SJSA1 (cell line): ENCODE measurements at regions not wholly inside any gene's neighbourhood (a gene's known extent, or its start where the extent isn't known, plus 50 kb on each side); places are given as distances from the start of the nearest gene placed in this dataset.

Experiments
- DNase-seq, 2 experiments: peaks; one replicate each; pipeline ENCODE4 v3.0.0-alpha.2; 2015 to 2020; ENCODE audit warnings: low spot score in 2 of 2, low read depth in 1 of 2
- H3K27ac ChIP-seq: fragments of 250-450 bp; sonication (Bioruptor Pico); 2 replicates; pipeline ENCODE4 v1.5.1; 2020; ENCODE audit warnings: mild to moderate bottlenecking, moderate library complexity
- H3K27me3 ChIP-seq: fragments of 250-450 bp; sonication (Bioruptor Pico); replicated peaks from 2 replicates; pipeline ENCODE4 v1.5.1; 2020; ENCODE audit warnings: mild to moderate bottlenecking, moderate library complexity
- H3K36me3 ChIP-seq: fragments of 250-450 bp; sonication (Bioruptor Pico); 2 replicates; pipeline ENCODE4 v1.5.1; 2020; ENCODE audit warnings: mild to moderate bottlenecking
- H3K4me1 ChIP-seq: fragments of 250-450 bp; sonication (Bioruptor Pico); replicated peaks from 2 replicates; pipeline ENCODE4 v1.6.1; 2021; ENCODE audit warnings: mild to moderate bottlenecking
- H3K4me3 ChIP-seq: fragments of 250-450 bp; sonication (Bioruptor Pico); 2 replicates; pipeline ENCODE4 v1.5.1; 2020; ENCODE audit warnings: mild to moderate bottlenecking
- H3K9me3 ChIP-seq: fragments of 250-450 bp; sonication (Bioruptor Pico); replicated peaks from 2 replicates; pipeline ENCODE4 v1.5.1; 2020; ENCODE audit warnings: mild to moderate bottlenecking

GRCh38 chr3:87626546-87626945, 350.2 kb upstream of the POU1F1 start:
- no peak for DNase-seq
- no peak overlapping the region for H3K4me3 ChIP-seq
- no peaks in the 10 kb centered on the region for H3K9me3 ChIP-seq
- no peaks in the 10 kb centered on the region for H3K4me1 ChIP-seq
- no peaks in the 10 kb centered on the region for H3K36me3 ChIP-seq
- H3K27ac ChIP-seq, result no peak overlapping the region
- no peaks in the 10 kb centered on the region for H3K27me3 ChIP-seq

GRCh38 chr3:87625876-87626275, 349.5 kb upstream of the POU1F1 start:
- no peak overlapping the region for H3K4me3 ChIP-seq

GRCh38 chr3:87624860-87625259, 348.5 kb upstream of the POU1F1 start:
- Histone ChIP-seq H3K36me3 (no peaks in the 10 kb centered on the region), H3K4me1 (no peaks in the 10 kb centered on the region), H3K4me3 (no peak overlapping the region), H3K9me3 (no peaks in the 10 kb centered on the region), H3K27me3 (no peaks in the 10 kb centered on the region), H3K27ac (no peak overlapping the region)
- DNase-seq, result no peak

More at GRCh38 chr3:87625876-87626275, 349.5 kb upstream of the POU1F1 start:
- H3K27ac ChIP-seq, result no peak overlapping the region
- H3K4me1 ChIP-seq, result no peaks in the 10 kb centered on the region
- H3K36me3 ChIP-seq, result no peaks in the 10 kb centered on the region
- H3K9me3 ChIP-seq, result no peaks in the 10 kb centered on the region
- no peaks in the 10 kb centered on the region for H3K27me3 ChIP-seq
- no peak for DNase-seq

GRCh38 chr3:87621667-87622066, 345.3 kb upstream of the POU1F1 start:
- no peaks in the 10 kb centered on the region for H3K4me1 ChIP-seq

GRCh38 chr3:87615506-87615905, 339.1 kb upstream of the POU1F1 start:
- no peak for DNase-seq
- Histone ChIP-seq H3K27me3 (no peaks in the 10 kb centered on the region), H3K9me3 (no peaks in the 10 kb centered on the region), H3K27ac (no peak overlapping the region), H3K36me3 (no peaks in the 10 kb centered on the region), H3K4me1 (no peaks in the 10 kb centered on the region), H3K4me3 (no peak overlapping the region)

More at GRCh38 chr3:87621667-87622066, 345.3 kb upstream of the POU1F1 start:
- no peak for DNase-seq
- H3K9me3 ChIP-seq, result no peaks in the 10 kb centered on the region
- no peak overlapping the region for H3K4me3 ChIP-seq
- no peaks in the 10 kb centered on the region for H3K27me3 ChIP-seq
- H3K27ac ChIP-seq, result no peak overlapping the region
- H3K36me3 ChIP-seq, result no peaks in the 10 kb centered on the region

- no peak overlapping the region for H3K27ac ChIP-seq
- no peaks in the 10 kb centered on the region for H3K36me3 ChIP-seq
- H3K4me1 ChIP-seq, result no peaks in the 10 kb centered on the region
- no peaks in the 10 kb centered on the region for H3K9me3 ChIP-seq
- DNase-seq, result no peak
- no peak overlapping the region for H3K4me3 ChIP-seq
- no peaks in the 10 kb centered on the region for H3K27me3 ChIP-seq
Observed at GRCh38 chr3:87614998-87615397, 338.6 kb upstream of the POU1F1 start.

GRCh38 chr3:87607234-87607633, 330.9 kb upstream of the POU1F1 start:
- Histone ChIP-seq H3K4me1 (no peaks in the 10 kb centered on the region), H3K27ac (no peak overlapping the region), H3K27me3 (no peaks in the 10 kb centered on the region), H3K9me3 (no peaks in the 10 kb centered on the region), H3K4me3 (no peak overlapping the region), H3K36me3 (no peaks in the 10 kb centered on the region)
- no peak for DNase-seq

GRCh38 chr3:87595798-87596197, 319.4 kb upstream of the POU1F1 start:
- Histone ChIP-seq H3K9me3 (no peaks in the 10 kb centered on the region), H3K4me1 (no peaks in the 10 kb centered on the region), H3K27ac (no peak overlapping the region), H3K4me3 (no peak overlapping the region), H3K36me3 (no peaks in the 10 kb centered on the region), H3K27me3 (no peaks in the 10 kb centered on the region)
- no peak for DNase-seq

GRCh38 chr3:87581240-87581639, 304.9 kb upstream of the POU1F1 start:
- Histone ChIP-seq H3K9me3 (no peaks in the 10 kb centered on the region), H3K27me3 (no peaks in the 10 kb centered on the region), H3K4me1 (no peaks in the 10 kb centered on the region), H3K36me3 (no peaks in the 10 kb centered on the region), H3K4me3 (no peak overlapping the region), H3K27ac (no peak overlapping the region)
- no peak for DNase-seq

GRCh38 chr3:87576752-87577151, 300.4 kb upstream of the POU1F1 start:
- no peaks in the 10 kb centered on the region for H3K36me3 ChIP-seq
- no peak for DNase-seq
- no peaks in the 10 kb centered on the region for H3K4me1 ChIP-seq
- no peaks in the 10 kb centered on the region for H3K27me3 ChIP-seq
- no peak overlapping the region for H3K4me3 ChIP-seq
- no peak overlapping the region for H3K27ac ChIP-seq
- no peaks in the 10 kb centered on the region for H3K9me3 ChIP-seq

GRCh38 chr3:87575550-87575949, 299.2 kb upstream of the POU1F1 start:
- H3K27me3 ChIP-seq, result no peaks in the 10 kb centered on the region
- no peaks in the 10 kb centered on the region for H3K9me3 ChIP-seq
- no peaks in the 10 kb centered on the region for H3K4me1 ChIP-seq
- no peak for DNase-seq
- no peaks in the 10 kb centered on the region for H3K36me3 ChIP-seq
- no peak overlapping the region for H3K4me3 ChIP-seq
- no peak overlapping the region for H3K27ac ChIP-seq

GRCh38 chr3:87568331-87568730, 291.9 kb upstream of the POU1F1 start:
- DNase-seq, result no peak
- H3K27me3 ChIP-seq, result no peaks in the 10 kb centered on the region
- no peaks in the 10 kb centered on the region for H3K4me1 ChIP-seq
- H3K9me3 ChIP-seq, result no peaks in the 10 kb centered on the region
- H3K4me3 ChIP-seq, result no peak overlapping the region
- H3K27ac ChIP-seq, result no peak overlapping the region
- no peaks in the 10 kb centered on the region for H3K36me3 ChIP-seq

- DNase-seq, result no peak
- no peaks in the 10 kb centered on the region for H3K36me3 ChIP-seq
- no peaks in the 10 kb centered on the region for H3K9me3 ChIP-seq
Observed at GRCh38 chr3:87564438-87564837, 288.1 kb upstream of the POU1F1 start.

GRCh38 chr3:87563712-87564111, 287.3 kb upstream of the POU1F1 start:
- Histone ChIP-seq H3K36me3 (no peaks in the 10 kb centered on the region), H3K27ac (no peak overlapping the region), H3K9me3 (no peaks in the 10 kb centered on the region), H3K4me3 (no peak overlapping the region), H3K27me3 (no peaks in the 10 kb centered on the region), H3K4me1 (no peaks in the 10 kb centered on the region)
- DNase-seq, result no peak

More at GRCh38 chr3:87564438-87564837, 288.1 kb upstream of the POU1F1 start:
- H3K27me3 ChIP-seq, result no peaks in the 10 kb centered on the region
- no peak overlapping the region for H3K27ac ChIP-seq
- no peaks in the 10 kb centered on the region for H3K4me1 ChIP-seq
- H3K4me3 ChIP-seq, result no peak overlapping the region

- Histone ChIP-seq H3K4me3 (no peak overlapping the region), H3K27me3 (no peaks in the 10 kb centered on the region), H3K4me1 (no peaks in the 10 kb centered on the region), H3K9me3 (no peaks in the 10 kb centered on the region), H3K27ac (no peak overlapping the region), H3K36me3 (no peaks in the 10 kb centered on the region)
- no peak for DNase-seq
Observed at GRCh38 chr3:87558492-87558891, 282.1 kb upstream of the POU1F1 start.
